ENCODE measurements at regions not wholly inside any gene's neighbourhood (a gene's known extent, or its start where the extent isn't known, plus 50 kb on each side); places are given as distances from the start of the nearest gene placed in this dataset.

GRCh38 chr1:80933346-80933745, 867.4 kb upstream of the ADGRL2 start:
- no peak for TF ChIP-seq CTCF (IDR thresholded peaks at IDR 0.05)
- no peak for TF ChIP-seq POLR2AphosphoS5 (IDR thresholded peaks at IDR 0.05)
